WTC11 (cell line): ENCODE measurements at regions not wholly inside any gene's neighbourhood (a gene's known extent, or its start where the extent isn't known, plus 50 kb on each side); places are given as distances from the start of the nearest gene placed in this dataset.

ENCODE experiments used
- ATAC-seq: fragments of 200-7000 bp; cut with Tn5 transposase; 2 replicates; pipeline ENCODE4 v1.10.0; 2021; ENCODE audit warnings: mild to moderate bottlenecking, moderate library complexity
- CTCF ChIA-PET: fragments of 300-600 bp; sonication (Branson Sonifier 250); formaldehyde crosslinking; loops from one replicate; lab custom pipeline; 2021; ENCODE audit warnings: antibody characterized with exemption; lab: Charles Lee
- POLR2A ChIA-PET: fragments of 350-600 bp; sonication (Branson Sonifier 250); formaldehyde crosslinking; loops from one replicate; lab custom pipeline; 2021; ENCODE audit warnings: antibody characterized with exemption; lab: Charles Lee
- DNase-seq: peaks from one replicate; pipeline ENCODE4 v3.0.0; 2021; ENCODE audit warnings: low spot score
- H3K27ac Mint-ChIP-seq: 2 replicates; pipeline ENCODE4 v1.8.0; 2021; ENCODE audit warnings: mixed read lengths
- H3K27me3 Mint-ChIP-seq: 2 replicates; pipeline ENCODE4 v1.8.0; 2021; ENCODE audit warnings: low read depth, mild to moderate bottlenecking, moderate library complexity, mixed read lengths
- H3K36me3 Mint-ChIP-seq: 2 replicates; pipeline ENCODE4 v1.8.0; 2021; ENCODE audit warnings: mixed read lengths
- H3K4me1 Mint-ChIP-seq: 2 replicates; pipeline ENCODE4 v1.8.0; 2022; ENCODE audit warnings: mixed read lengths
- H3K4me3 Mint-ChIP-seq: 2 replicates; pipeline ENCODE4 v1.8.0; 2021; ENCODE audit warnings: mild to moderate bottlenecking, moderate library complexity, mixed read lengths
- H3K9me3 Mint-ChIP-seq: 2 replicates; pipeline ENCODE4 v1.8.0; 2021; ENCODE audit warnings: mixed read lengths
- ATF1 ChIP-seq: sonication (generic); formaldehyde crosslinking; IDR thresholded peaks from 2 replicates; pipeline ENCODE4 v1.8.1; 2023; ENCODE audit warnings: mild to moderate bottlenecking, moderate library complexity, missing genetic modification reagents
- ATF3 ChIP-seq: sonication (generic); formaldehyde crosslinking; conservative IDR thresholded peaks from 2 replicates; pipeline ENCODE4 v1.8.1; 2022; ENCODE audit warnings: mild to moderate bottlenecking, missing genetic modification reagents
- CREM ChIP-seq: sonication (generic); formaldehyde crosslinking; IDR thresholded peaks from 2 replicates; pipeline ENCODE4 v1.8.1; 2022; ENCODE audit warnings: mild to moderate bottlenecking, missing genetic modification reagents, moderate library complexity
- CTCF ChIP-seq: fragments of 200-600 bp; IDR thresholded peaks from 2 replicates; pipeline ENCODE4 v1.8.0; 2022; ENCODE audit warnings: antibody characterized with exemption
- E2F1 ChIP-seq: sonication (generic); formaldehyde crosslinking; IDR thresholded peaks from 2 replicates; pipeline ENCODE4 v1.8.0; 2022; ENCODE audit warnings: mild to moderate bottlenecking, missing genetic modification reagents
- E2F5 ChIP-seq: sonication (generic); formaldehyde crosslinking; IDR thresholded peaks from 2 replicates; pipeline ENCODE4 v1.8.1; 2022; ENCODE audit warnings: mild to moderate bottlenecking, moderate library complexity, missing genetic modification reagents
- ESRRA ChIP-seq: sonication (generic); formaldehyde crosslinking; IDR thresholded peaks from 2 replicates; pipeline ENCODE4 v1.8.1; 2022; ENCODE audit warnings: mild to moderate bottlenecking, missing genetic modification reagents, borderline replicate concordance
- FOXJ3 ChIP-seq: sonication (generic); formaldehyde crosslinking; IDR thresholded peaks from 2 replicates; pipeline ENCODE4 v1.9.0; 2021; ENCODE audit warnings: missing genetic modification reagents, mild to moderate bottlenecking, borderline replicate concordance
- HMGXB4 ChIP-seq: sonication (generic); formaldehyde crosslinking; IDR thresholded peaks from 2 replicates; pipeline ENCODE4 v1.8.1; 2023; ENCODE audit warnings: mild to moderate bottlenecking, moderate library complexity, missing genetic modification reagents
- IRF1 ChIP-seq: sonication (generic); formaldehyde crosslinking; IDR thresholded peaks from 2 replicates; pipeline ENCODE4 v1.8.0; 2023; ENCODE audit warnings: missing genetic modification reagents
- KAT7 ChIP-seq: sonication (generic); formaldehyde crosslinking; IDR thresholded peaks from 2 replicates; pipeline ENCODE4 v1.8.1; 2023; ENCODE audit warnings: missing genetic modification reagents, mild to moderate bottlenecking, borderline replicate concordance
- NFE2L1 ChIP-seq: sonication (generic); formaldehyde crosslinking; IDR thresholded peaks from 2 replicates; pipeline ENCODE4 v1.8.1; 2023; ENCODE audit warnings: missing genetic modification reagents
- NR2C2 ChIP-seq: sonication (generic); formaldehyde crosslinking; IDR thresholded peaks from 2 replicates; pipeline ENCODE4 v1.8.0; 2022; ENCODE audit warnings: mild to moderate bottlenecking, missing genetic modification reagents
- NR3C1 ChIP-seq: sonication (generic); formaldehyde crosslinking; conservative IDR thresholded peaks from 2 replicates; pipeline ENCODE4 v1.8.1; 2023; ENCODE audit warnings: low read depth, mild to moderate bottlenecking, missing genetic modification reagents
- PRDM15 ChIP-seq: sonication (generic); formaldehyde crosslinking; IDR thresholded peaks from 2 replicates; pipeline ENCODE4 v1.8.0; 2022; ENCODE audit warnings: missing genetic modification reagents
- SMAD3 ChIP-seq: sonication (generic); formaldehyde crosslinking; IDR thresholded peaks from 2 replicates; pipeline ENCODE4 v1.8.0; 2022; ENCODE audit warnings: missing genetic modification reagents, mild to moderate bottlenecking, borderline replicate concordance
- SMAD4 ChIP-seq: sonication (generic); formaldehyde crosslinking; IDR thresholded peaks from 2 replicates; pipeline ENCODE4 v1.8.0; 2022; ENCODE audit warnings: mild to moderate bottlenecking, missing genetic modification reagents
- TCF7 ChIP-seq: sonication (generic); formaldehyde crosslinking; IDR thresholded peaks from 2 replicates; pipeline ENCODE4 v1.8.0; 2022; ENCODE audit warnings: mild to moderate bottlenecking, low read depth, missing genetic modification reagents, moderate library complexity
- TEAD1 ChIP-seq: sonication (generic); formaldehyde crosslinking; IDR thresholded peaks from 2 replicates; pipeline ENCODE4 v1.8.0; 2022; ENCODE audit warnings: mild to moderate bottlenecking, missing genetic modification reagents
- ZMAT4 ChIP-seq: fragments of 250-450 bp; sonication (Bioruptor Pico); IDR thresholded peaks from 2 replicates; pipeline ENCODE4 v1.9.0; 2021; ENCODE audit warnings: mild to moderate bottlenecking
- ZNF121 ChIP-seq: sonication (generic); formaldehyde crosslinking; IDR thresholded peaks from 2 replicates; pipeline ENCODE4 v1.8.0; 2023; ENCODE audit warnings: missing genetic modification reagents
- ZNF138 ChIP-seq: sonication (generic); formaldehyde crosslinking; conservative IDR thresholded peaks from 2 replicates; pipeline ENCODE4 v1.8.1; 2022; ENCODE audit warnings: mild to moderate bottlenecking, moderate library complexity, missing genetic modification reagents
- ZNF232 ChIP-seq: sonication (generic); formaldehyde crosslinking; IDR thresholded peaks from 2 replicates; pipeline ENCODE4 v1.8.0; 2022; ENCODE audit warnings: mild to moderate bottlenecking, missing genetic modification reagents
- ZNF423 ChIP-seq: fragments of 250-450 bp; sonication (Bioruptor Pico); IDR thresholded peaks from 2 replicates; pipeline ENCODE4 v2.1.2; 2022; ENCODE audit warnings: mild to moderate bottlenecking, moderate library complexity

- DNase-seq: no peak
- CTCF ChIA-PET: no interaction called here
- Mint-ChIP-seq H3K27me3 (no peaks in the 10 kb centered on the region), H3K4me3 (no peak overlapping the region), H3K27ac (no peak overlapping the region), H3K36me3 (peaks cover 6% of the 10 kb centered on the region), H3K4me1 (peaks cover 3% of the 10 kb centered on the region; the same call in 1 of the 2 replicates), H3K9me3 (no peaks in the 10 kb centered on the region)
- TF ChIP-seq ESRRA (CRISPR knock-in tag): no peak
- no peak for TF ChIP-seq TCF7 (CRISPR knock-in tag)
- TF ChIP-seq ZNF232 (CRISPR knock-in tag): no peak
- TF ChIP-seq ZNF121 (CRISPR knock-in tag): no peak
- no peak for TF ChIP-seq ATF3 (CRISPR knock-in tag)
- TF ChIP-seq FOXJ3: no peak
- TF ChIP-seq CTCF: no peak
- no peak for TF ChIP-seq NFE2L1
- no peak for TF ChIP-seq SMAD3
- no peak for TF ChIP-seq E2F1 (CRISPR knock-in tag)
- no peak for TF ChIP-seq ZNF423 (CRISPR knock-in tag)
- TF ChIP-seq SMAD4 (CRISPR knock-in tag): no peak
- no peak for TF ChIP-seq KAT7 (CRISPR knock-in tag)
- TF ChIP-seq TEAD1 (CRISPR knock-in tag): no peak
- POLR2A ChIA-PET: no interaction called here
- ATAC-seq: no peak
Measured at GRCh38 chrX:98795636-98796035, 1614.4 kb downstream of the PCDH19 start.

- DNase-seq (no peak), ATAC-seq (no peak)
- H3K27me3 Mint-ChIP-seq: no peaks in the 10 kb centered on the region
- H3K36me3 Mint-ChIP-seq: peaks cover 50% of the 10 kb centered on the region
- no peak overlapping the region for H3K27ac Mint-ChIP-seq
- no peak overlapping the region for H3K4me3 Mint-ChIP-seq
- peaks cover 31% of the 10 kb centered on the region for H3K9me3 Mint-ChIP-seq
- no peaks in the 10 kb centered on the region for H3K4me1 Mint-ChIP-seq
- POLR2A ChIA-PET: no interaction called here
- CTCF ChIA-PET: no interaction called here
- no peak for TF ChIP-seq FOXJ3
- no peak for TF ChIP-seq ATF1 (CRISPR knock-in tag)
- no peak for TF ChIP-seq ZMAT4
- TF ChIP-seq NR2C2: no peak
- no peak for TF ChIP-seq E2F5
- no peak for TF ChIP-seq IRF1
- no peak for TF ChIP-seq CREM (CRISPR knock-in tag)
- TF ChIP-seq NR3C1 (CRISPR knock-in tag): no peak
- TF ChIP-seq ZNF138 (CRISPR knock-in tag): no peak
- TF ChIP-seq PRDM15: no peak
- no peak for TF ChIP-seq HMGXB4
- TF ChIP-seq, all 79 proteins: peak for 0
Measured at GRCh38 chrX:98755912-98756311, 1654.2 kb downstream of the PCDH19 start.
